IMR-90 (cell line): ENCODE measurements at regions not wholly inside any gene's neighbourhood (a gene's known extent, or its start where the extent isn't known, plus 50 kb on each side); places are given as distances from the start of the nearest gene placed in this dataset.

ENCODE experiments used
- ATAC-seq: fragments of 200-7000 bp; cut with Tn5 transposase; 2 replicates; pipeline ENCODE4 v1.9.1; 2020; ENCODE audit warnings: low read depth, mild to moderate bottlenecking, moderate library complexity
- BruUV-seq: library from RNA; stranded (reverse); fragments of 400-500 nt; replicated peaks from 2 replicates; lab custom pipeline; 2021; lab: Mats Ljungman, UMichigan
- CTCF ChIA-PET: fragments of 300-600 bp; formaldehyde crosslinking; extraction: SDS; loops from one replicate; lab custom pipeline; 2021; ENCODE audit warnings: antibody characterized with exemption; lab: Yijun Ruan, JAX
- POLR2A ChIA-PET: fragments of 300-600 bp; sonication (Branson Sonifier 250); formaldehyde crosslinking; loops from one replicate; lab custom pipeline; 2022; ENCODE audit warnings: antibody characterized with exemption; ENCODE audit not compliant: unreplicated experiment; lab: Charles Lee
- DNase-seq: peaks from one replicate; pipeline ENCODE4 v3.0.0; 2013
- H2AFZ ChIP-seq: replicated peaks from 2 replicates; pipeline ENCODE3; 2013; ENCODE audit warnings: low read length, mild to moderate bottlenecking; ENCODE audit not compliant: poor library complexity
- H2AK5ac ChIP-seq: 2 replicates; pipeline ENCODE4 v1.6.1; 2013; ENCODE audit warnings: low read depth, low read length, inconsistent platforms
- H2AK9ac ChIP-seq: replicated peaks from 2 replicates; pipeline ENCODE3; 2013; ENCODE audit warnings: mild to moderate bottlenecking, low read depth, low read length, moderate library complexity; ENCODE audit not compliant: poor library complexity
- H2BK120ac ChIP-seq: 2 replicates; pipeline ENCODE4 v1.6.1; 2013; ENCODE audit warnings: low read depth, low read length, inconsistent platforms
- H2BK15ac ChIP-seq: 3 replicates; pipeline ENCODE4 v1.6.1; 2013; ENCODE audit warnings: low read depth, low read length, inconsistent platforms
- H2BK20ac ChIP-seq: 2 replicates; pipeline ENCODE4 v1.6.1; 2013; ENCODE audit warnings: low read depth, mild to moderate bottlenecking, inconsistent platforms, low read length, moderate library complexity
- H2BK5ac ChIP-seq: 2 replicates; pipeline ENCODE4 v1.6.1; 2013; ENCODE audit warnings: mild to moderate bottlenecking, low read depth, low read length, inconsistent platforms; ENCODE audit not compliant: poor library complexity, severe bottlenecking
- H3K14ac ChIP-seq: replicated peaks from 2 replicates; pipeline ENCODE4 v1.6.1; 2013; ENCODE audit warnings: low read depth, low read length, inconsistent platforms
- H3K18ac ChIP-seq: 2 replicates; pipeline ENCODE4 v1.6.1; 2013; ENCODE audit warnings: low read depth, low read length, control low read depth
- H3K23ac ChIP-seq: 2 replicates; pipeline ENCODE4 v1.6.1; 2013; ENCODE audit warnings: low read depth, low read length, inconsistent platforms
- H3K27ac ChIP-seq: 2 replicates; pipeline ENCODE4 v1.5.1; 2013; ENCODE audit warnings: mild to moderate bottlenecking, control low read depth, low read length; ENCODE audit not compliant: insufficient read depth
- H3K27me3 ChIP-seq: 2 replicates; pipeline ENCODE4 v1.6.1; 2013; ENCODE audit warnings: low read length; ENCODE audit not compliant: control insufficient read depth, insufficient read depth
- H3K36me3 ChIP-seq: 2 replicates; pipeline ENCODE4 v1.6.1; 2013; ENCODE audit warnings: low read length, mixed read lengths; ENCODE audit not compliant: control insufficient read depth, insufficient read depth
- H3K4ac ChIP-seq: 2 replicates; pipeline ENCODE4 v1.6.1; 2013; ENCODE audit warnings: low read depth, low read length, inconsistent platforms
- H3K4me1 ChIP-seq: 2 replicates; pipeline ENCODE4 v1.6.1; 2013; ENCODE audit warnings: low read length, mixed read lengths; ENCODE audit not compliant: control insufficient read depth, insufficient read depth
- H3K4me2 ChIP-seq: 2 replicates; pipeline ENCODE4 v1.6.1; 2013; ENCODE audit warnings: low read depth, mild to moderate bottlenecking, control low read depth, low read length, moderate library complexity
- H3K4me3 ChIP-seq: 2 replicates; pipeline ENCODE4 v1.5.1; 2013; ENCODE audit warnings: low read depth, mild to moderate bottlenecking, control low read depth, low read length, moderate library complexity; ENCODE audit not compliant: insufficient read depth
- H3K56ac ChIP-seq: 2 replicates; pipeline ENCODE4 v1.6.1; 2013; ENCODE audit warnings: low read length, inconsistent platforms; ENCODE audit not compliant: insufficient read depth; ENCODE audit errors: extremely low read depth
- H3K79me1 ChIP-seq, 2 experiments: 2 replicates each; pipeline ENCODE4 v1.6.1; 2013; ENCODE audit warnings: low read length in 2 of 2, inconsistent platforms in 1 of 2, low read depth in 1 of 2
- H3K9ac ChIP-seq: 2 replicates; pipeline ENCODE4 v1.6.1; 2013; ENCODE audit warnings: low read depth, low read length, control low read depth
- H3K9me1 ChIP-seq: 2 replicates; pipeline ENCODE4 v1.6.1; 2013; ENCODE audit warnings: low read length, inconsistent platforms; ENCODE audit not compliant: insufficient read depth
- H3K9me3 ChIP-seq: 2 replicates; pipeline ENCODE4 v1.6.1; 2013; ENCODE audit warnings: low read length; ENCODE audit not compliant: control insufficient read depth, insufficient read depth
- H4K20me1 ChIP-seq: 2 replicates; pipeline ENCODE4 v1.6.1; 2013; ENCODE audit warnings: low read length, inconsistent platforms; ENCODE audit not compliant: insufficient read depth
- H4K5ac ChIP-seq: 2 replicates; pipeline ENCODE4 v1.6.1; 2013; ENCODE audit warnings: mild to moderate bottlenecking, low read depth, low read length, control low read depth
- H4K8ac ChIP-seq, 2 experiments: 2 replicates each; pipeline ENCODE4 v1.6.1; 2013; ENCODE audit warnings: low read depth in 2 of 2, low read length in 2 of 2, control low read depth in 1 of 2, inconsistent platforms in 1 of 2
- H4K91ac ChIP-seq: 2 replicates; pipeline ENCODE4 v1.6.1; 2013; ENCODE audit warnings: low read depth, low read length, inconsistent platforms; ENCODE audit not compliant: insufficient read depth
- CHD1 ChIP-seq: IDR thresholded peaks from 2 replicates; pipeline ENCODE4 v1.6.1; 2012; ENCODE audit warnings: low read depth, low read length, improper control_type of control experiment
- CTCF ChIP-seq: conservative IDR thresholded peaks from 2 replicates; pipeline ENCODE4 v1.5.1; 2012; ENCODE audit warnings: mild to moderate bottlenecking, low read depth, low read length, improper control_type of control experiment
- WGBS, 2 experiments: methylation state at CpG; one replicate each; pipeline versions ENCODE4 v1.1.5 to v1.1.7; 2013; ENCODE audit warnings: missing lambda C conversion rate in 2 of 2; ENCODE audit not compliant: insufficient read length in 1 of 2; ENCODE audit errors: extremely low coverage in 2 of 2; 5-methylcytosine and 5-hydroxymethylcytosine counted together
- dilution Hi-C: fragments of 300-500 bp; cut with HindIII; formaldehyde crosslinking; loops from one replicate; pipeline ENCODE4 v1.14.3; 2018; ENCODE audit warnings: low sequenced_read_pairs; ENCODE audit not compliant: unreplicated experiment
- in situ Hi-C: fragments of 300-500 bp; cut with MboI; formaldehyde crosslinking; loops from 3 replicates; pipeline ENCODE4 v1.14.3; 2019; ENCODE audit warnings: low sequenced_read_pairs, inconsistent platforms, mixed read lengths
- intact Hi-C: fragments of 100-400 bp; cut with micrococcal nuclease; formaldehyde crosslinking; loops from 2 replicates; pipeline ENCODE4 v1.10.0; 2022

GRCh38 chr12:76688631-76689030 is 75.3 kb upstream of the ZDHHC17 start:
- intact Hi-C loops: loop anchor here (5.0 kb wide), 1 partner anchor 324 kb away; no protein-coding TSS in a partner anchor

More at GRCh38 chr12:76688631-76689030, 75.3 kb upstream of the ZDHHC17 start:
- H4K20me1 ChIP-seq: no peaks in the 10 kb centered on the region
- H3K9ac ChIP-seq: no peak overlapping the region
- no TSS peak for BruUV-seq
- no peak overlapping the region for H2BK15ac ChIP-seq
- dilution Hi-C loops: no loop called here
- no peak overlapping the region for H2BK20ac ChIP-seq
- H3K4me1 ChIP-seq: peaks cover 11% of the 10 kb centered on the region
- no peak overlapping the region for H4K5ac ChIP-seq
- H3K27ac ChIP-seq: no peak overlapping the region
- H3K36me3 ChIP-seq: no peaks in the 10 kb centered on the region
- H2BK5ac ChIP-seq: no peak overlapping the region
- in situ Hi-C loops: no loop called here
- H3K23ac ChIP-seq: no peak overlapping the region
- H3K4me3 ChIP-seq: no peak overlapping the region
- H2AK5ac ChIP-seq: peak overlapping the region; percentile 80; the same call in 1 of the 2 replicates
- no peak overlapping the region for H2AK9ac ChIP-seq
- peak overlapping the region; percentile 22; the same call in 1 of the 2 replicates for H3K18ac ChIP-seq
- no peaks in the 10 kb centered on the region for H3K27me3 ChIP-seq
- no CpG with 5 or more reads among the region's 2 CpGs for WGBS, 2 experiments
- ChIA-PET CTCF (interaction anchor here (1.0 kb wide), 1 partner anchor 36 kb away, joined by 3 read pairs; no protein-coding TSS in a partner anchor), POLR2A (no interaction called here)
- H3K79me1 ChIP-seq: no peaks in the 10 kb centered on the region
- DNase-seq (no peak), ATAC-seq (no peak)
- H2AFZ ChIP-seq: no peak overlapping the region
- no peak overlapping the region for H3K14ac ChIP-seq
- peak; percentile 24; the same call in 1 of the 2 replicates for TF ChIP-seq CTCF
- no peak for TF ChIP-seq CHD1
- no peak overlapping the region for H4K8ac ChIP-seq
- peak overlapping the region; percentile 21; the same call in 1 of the 2 replicates for H3K4ac ChIP-seq
- peak overlapping the region; percentile 8; the same call in 1 of the 2 replicates for H2BK120ac ChIP-seq
- H3K56ac ChIP-seq: no peak overlapping the region
- no peak overlapping the region for H3K4me2 ChIP-seq
- no peak overlapping the region for H4K91ac ChIP-seq
- H3K9me3 ChIP-seq: no peaks in the 10 kb centered on the region
- peaks cover 6% of the 10 kb centered on the region for H3K9me1 ChIP-seq
